Kidney glomerular epithelial cell (primary cell): ENCODE measurements at regions not wholly inside any gene's neighbourhood (a gene's known extent, or its start where the extent isn't known, plus 50 kb on each side); places are given as distances from the start of the nearest gene placed in this dataset.
A peak's percentile ranks its signal among the peaks of the same experiment; 100 is the strongest.
"Not testable (repeated sequence)": the region's sequence is repeated elsewhere in the genome, so short reads cannot be mapped to it uniquely, and the experiment has no call there.

ENCODE experiments used
- DNase-seq: peaks from one replicate; lab custom pipeline; 2025; lab: John Stamatoyannopoulos, UW

- DNase-seq = no peak
These were observed 164.0 kb downstream of the ALG10B start for GRCh38 chr12:38480594-38480993.

GRCh38 chr12:38484821-38485449, 168.4 kb downstream of the ALG10B start:
- DNase-seq = no peak

GRCh38 chr12:38488866-38489265, 172.3 kb downstream of the ALG10B start:
- DNase-seq = no peak

- no peak for DNase-seq
These were observed 173.5 kb downstream of the ALG10B start for GRCh38 chr12:38490073-38490472.

GRCh38 chr12:38490941-38491340, 174.4 kb downstream of the ALG10B start:
- DNase-seq = peak; percentile 41

- no peak for DNase-seq
These were observed 184.9 kb downstream of the ALG10B start for GRCh38 chr12:38501481-38501880.

- peak; percentile 51 for DNase-seq
These were observed 185.4 kb downstream of the ALG10B start for GRCh38 chr12:38501991-38502390.

- DNase-seq = no peak
These were observed 185.8 kb downstream of the ALG10B start for GRCh38 chr12:38502415-38502814.

GRCh38 chr12:38507839-38508238, 191.3 kb downstream of the ALG10B start:
- DNase-seq = no peak

GRCh38 chr12:38508246-38508645, 191.7 kb downstream of the ALG10B start:
- peak; percentile 2 for DNase-seq

- no peak for DNase-seq
These were observed 199.3 kb downstream of the ALG10B start for GRCh38 chr12:38515912-38516311.

- no peak for DNase-seq
These were observed 199.8 kb downstream of the ALG10B start for GRCh38 chr12:38516418-38516817.

GRCh38 chr12:38523920-38524319, 207.3 kb downstream of the ALG10B start:
- DNase-seq = no peak

- DNase-seq = no peak
These were observed 211.1 kb downstream of the ALG10B start for GRCh38 chr12:38527631-38528030.

- DNase-seq = no peak
These were observed 212.0 kb downstream of the ALG10B start for GRCh38 chr12:38528527-38528926.

- not testable (repeated sequence) for DNase-seq
These were observed 212.7 kb downstream of the ALG10B start for GRCh38 chr12:38529281-38529680.

GRCh38 chr12:38538319-38538718, 221.7 kb downstream of the ALG10B start:
- DNase-seq = no peak

GRCh38 chr12:38540156-38540555, 223.6 kb downstream of the ALG10B start:
- DNase-seq = no peak

GRCh38 chr12:38541849-38542248, 225.3 kb downstream of the ALG10B start:
- no peak for DNase-seq

- DNase-seq = no peak
These were observed 226.6 kb downstream of the ALG10B start for GRCh38 chr12:38543151-38543550.

GRCh38 chr12:38544330-38545066, 227.9 kb downstream of the ALG10B start:
- DNase-seq = no peak

- DNase-seq = no peak
These were observed 231.0 kb downstream of the ALG10B start for GRCh38 chr12:38547586-38547985.
